ENCODE measurements at regions not wholly inside any gene's neighbourhood (a gene's known extent, or its start where the extent isn't known, plus 50 kb on each side); places are given as distances from the start of the nearest gene placed in this dataset.

DNA sequence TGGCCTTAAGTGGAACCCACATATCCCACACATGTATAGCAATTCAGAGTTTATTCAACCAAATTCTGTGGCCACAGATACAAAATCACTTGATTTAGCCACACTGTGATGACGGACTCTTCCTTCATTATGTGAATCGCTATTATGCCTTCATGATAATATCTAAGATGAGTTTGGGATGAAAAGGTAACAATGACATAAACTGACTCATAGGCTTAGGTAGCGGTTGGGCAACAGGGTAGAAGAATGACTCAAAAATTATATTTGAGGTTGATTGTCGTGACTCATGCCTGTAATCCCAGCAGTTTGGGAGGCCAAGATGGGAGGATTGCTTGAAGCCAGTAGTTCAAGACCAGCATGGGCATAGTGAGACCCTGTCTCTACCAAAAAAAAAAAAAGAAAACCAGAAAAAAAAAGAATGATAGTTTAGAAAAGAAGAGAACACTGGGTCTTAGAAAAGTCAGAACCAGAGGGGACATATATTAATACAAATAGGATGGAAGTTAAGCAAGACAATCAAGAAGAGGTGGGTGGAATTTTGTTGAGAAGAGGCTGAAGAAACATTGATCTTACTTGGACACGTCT is 70.4 kb upstream of the USP9X start:
- no peak for TF ChIP-seq CTCF (conservative IDR thresholded peaks at IDR 0.05)
- TF ChIP-seq ZFX (IDR thresholded peaks at IDR 0.05): no peak

All from C4-2B (cell line).